ENCODE measurements at regions not wholly inside any gene's neighbourhood (a gene's known extent, or its start where the extent isn't known, plus 50 kb on each side); places are given as distances from the start of the nearest gene placed in this dataset.

DNA sequence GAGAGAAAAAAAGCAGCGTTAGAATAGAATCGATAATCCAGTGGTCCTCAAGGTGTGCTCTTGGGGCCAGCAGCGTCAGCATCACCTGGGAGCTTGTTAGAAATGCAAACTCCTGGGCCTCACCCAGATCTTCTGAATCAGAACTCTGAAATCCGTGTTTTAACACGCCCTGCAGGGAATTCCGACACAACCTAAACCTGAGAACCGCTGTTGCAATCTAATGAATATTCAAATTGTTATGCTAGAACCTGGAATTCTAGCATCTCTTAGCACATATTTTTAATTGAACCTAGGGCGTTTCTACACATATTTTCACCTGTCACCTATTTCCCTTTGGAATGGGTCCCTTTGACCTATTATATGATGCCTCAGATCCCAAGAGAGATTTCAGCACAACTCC lies 175.7 kb downstream of the PSMG1 start:
- TF ChIP-seq RAD21 (IDR thresholded peaks at IDR 0.05; ENCODE audit: low read length), result no peak
- TF ChIP-seq POLR2A (IDR thresholded peaks at IDR 0.05; ENCODE audit: low read depth, low read length), result no peak
